GM21786 (cell line): ENCODE measurements at regions not wholly inside any gene's neighbourhood (a gene's known extent, or its start where the extent isn't known, plus 50 kb on each side); places are given as distances from the start of the nearest gene placed in this dataset.
"Not testable (repeated sequence)": the region's sequence is repeated elsewhere in the genome, so short reads cannot be mapped to it uniquely, and the experiment has no call there.

Experiments
- ATAC-seq: cut with Tn5 transposase; IDR thresholded peaks from one replicate; pipeline ENCODE4 v1.9.1; 2021; ENCODE audit not compliant: unreplicated experiment

GRCh38 chr13:56020425-56020824 is 1120.3 kb upstream of the PRR20A start:
- no peak for ATAC-seq

GRCh38 chr13:56039992-56040391 is 1100.7 kb upstream of the PRR20A start:
- ATAC-seq, result no peak

- ATAC-seq, result no peak
Measured at GRCh38 chr13:56066321-56066720, 1074.4 kb upstream of the PRR20A start.

GRCh38 chr13:56102641-56103040 is 1038.1 kb upstream of the PRR20A start:
- ATAC-seq, result no peak

- ATAC-seq, result no peak
Measured at GRCh38 chr13:56110751-56111150, 1030.0 kb upstream of the PRR20A start.

GRCh38 chr13:56134524-56134923 is 1006.2 kb upstream of the PRR20A start:
- ATAC-seq, result no peak

GRCh38 chr13:56166864-56167263 is 973.9 kb upstream of the PRR20A start:
- no peak for ATAC-seq

- ATAC-seq, result no peak
Measured at GRCh38 chr13:56168581-56168980, 972.1 kb upstream of the PRR20A start.

- no peak for ATAC-seq
Measured at GRCh38 chr13:56173346-56173745, 967.4 kb upstream of the PRR20A start.

- ATAC-seq, result no peak
Measured at GRCh38 chr13:56182598-56182997, 958.1 kb upstream of the PRR20A start.

- ATAC-seq, result no peak
Measured at GRCh38 chr13:56187331-56187730, 953.4 kb upstream of the PRR20A start.

- ATAC-seq, result not testable (repeated sequence)
Measured at GRCh38 chr13:56188582-56188981, 952.1 kb upstream of the PRR20A start.

- no peak for ATAC-seq
Measured at GRCh38 chr13:56189439-56189838, 951.3 kb upstream of the PRR20A start.

- ATAC-seq, result no peak
Measured at GRCh38 chr13:56189978-56190377, 950.7 kb upstream of the PRR20A start.

GRCh38 chr13:56198350-56198749 is 942.4 kb upstream of the PRR20A start:
- no peak for ATAC-seq

GRCh38 chr13:56201834-56202233 is 938.9 kb upstream of the PRR20A start:
- no peak for ATAC-seq

GRCh38 chr13:56216221-56216620 is 924.5 kb upstream of the PRR20A start:
- ATAC-seq, result no peak

- ATAC-seq, result no peak
Measured at GRCh38 chr13:56247692-56248091, 893.0 kb upstream of the PRR20A start.

GRCh38 chr13:56271686-56272085 is 869.0 kb upstream of the PRR20A start:
- ATAC-seq, result no peak

GRCh38 chr13:56283262-56283828 is 857.4 kb upstream of the PRR20A start:
- ATAC-seq, result no peak

- ATAC-seq, result no peak
Measured at GRCh38 chr13:56299650-56300049, 841.1 kb upstream of the PRR20A start.

GRCh38 chr13:56314765-56315164 is 826.0 kb upstream of the PRR20A start:
- no peak for ATAC-seq

GRCh38 chr13:56317841-56318240 is 822.9 kb upstream of the PRR20A start:
- no peak for ATAC-seq

- ATAC-seq, result no peak
Measured at GRCh38 chr13:56332671-56333070, 808.0 kb upstream of the PRR20A start.
